ENCODE measurements at regions not wholly inside any gene's neighbourhood (a gene's known extent, or its start where the extent isn't known, plus 50 kb on each side); places are given as distances from the start of the nearest gene placed in this dataset.

DNA sequence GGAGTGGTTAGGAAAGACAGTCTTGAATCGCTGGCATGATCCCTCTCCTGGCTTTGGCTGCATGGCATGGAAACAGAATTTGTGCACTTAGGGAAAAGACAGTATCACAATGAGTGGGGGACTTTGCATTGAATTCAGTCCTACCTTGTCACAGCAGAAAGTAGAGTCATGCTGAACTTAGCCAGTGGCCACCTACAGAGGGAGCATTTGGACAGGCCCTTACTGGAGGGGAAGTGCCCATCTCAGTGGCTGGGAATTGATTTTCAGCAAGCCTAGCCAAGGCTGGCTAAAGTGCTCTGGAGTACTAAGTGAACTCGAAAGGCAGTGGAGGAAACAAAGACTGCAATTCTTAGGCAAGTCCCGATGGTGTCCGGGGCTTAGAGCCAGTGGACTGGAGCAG is 364.3 kb upstream of the TOM1L1 start:
- TF ChIP-seq CTCF (IDR thresholded peaks at IDR 0.05; ENCODE audit: low read length) (no peak), EZH2 (IDR thresholded peaks at IDR 0.05; ENCODE audit: borderline replicate concordance, low read length) (no peak)
- Histone ChIP-seq H3F3A (ENCODE audit: insufficient read depth, low read length) (no peaks in the 10 kb centered on the region), H3K4me1 (ENCODE audit: insufficient read depth, low read length, severe bottlenecking) (no peaks in the 10 kb centered on the region), H3K9me3 (ENCODE audit: low read length) (no peaks in the 10 kb centered on the region), H3K27ac (ENCODE audit: low read depth, low read length, poor library complexity, severe bottlenecking) (no peak overlapping the region), H3K9me2 (ENCODE audit: low read depth, low read length) (no peaks in the 10 kb centered on the region), H3K4me2 (ENCODE audit: low read length) (no peak overlapping the region), H3K79me2 (ENCODE audit: insufficient read depth, low read length) (no peaks in the 10 kb centered on the region), H3K36me3 (ENCODE audit: insufficient read depth, low read length) (no peaks in the 10 kb centered on the region), H2AFZ (ENCODE audit: low read length) (no peak overlapping the region), H3K9ac (ENCODE audit: low read length) (no peak overlapping the region), H4K20me1 (ENCODE audit: insufficient read depth, low read length) (no peaks in the 10 kb centered on the region), H3K27me3 (ENCODE audit: insufficient read depth, low read length) (no peaks in the 10 kb centered on the region), H3K4me3 (ENCODE audit: low read depth, low read length, poor library complexity, severe bottlenecking) (no peak overlapping the region)

- Histone ChIP-seq H3K9ac (ENCODE audit: low read length) (no peak overlapping the region), H3K36me3 (ENCODE audit: insufficient read depth, low read length) (no peaks in the 10 kb centered on the region), H3K79me2 (ENCODE audit: insufficient read depth, low read length) (no peaks in the 10 kb centered on the region), H3K27ac (ENCODE audit: low read depth, low read length, poor library complexity, severe bottlenecking) (no peak overlapping the region), H3K27me3 (ENCODE audit: insufficient read depth, low read length) (no peaks in the 10 kb centered on the region), H2AFZ (ENCODE audit: low read length) (no peak overlapping the region), H3K4me1 (ENCODE audit: insufficient read depth, low read length, severe bottlenecking) (no peaks in the 10 kb centered on the region), H3K4me3 (ENCODE audit: low read depth, low read length, poor library complexity, severe bottlenecking) (no peak overlapping the region), H3K9me3 (ENCODE audit: low read length) (no peaks in the 10 kb centered on the region), H3F3A (ENCODE audit: insufficient read depth, low read length) (no peaks in the 10 kb centered on the region), H3K9me2 (ENCODE audit: low read depth, low read length) (no peaks in the 10 kb centered on the region), H4K20me1 (ENCODE audit: insufficient read depth, low read length) (no peaks in the 10 kb centered on the region), H3K4me2 (ENCODE audit: low read length) (no peak overlapping the region)
- TF ChIP-seq EZH2 (IDR thresholded peaks at IDR 0.05; ENCODE audit: borderline replicate concordance, low read length) (no peak), CTCF (IDR thresholded peaks at IDR 0.05; ENCODE audit: low read length) (no peak)
Measured at GRCh38 chr17:54537656-54538055, 363.0 kb upstream of the TOM1L1 start.

DNA sequence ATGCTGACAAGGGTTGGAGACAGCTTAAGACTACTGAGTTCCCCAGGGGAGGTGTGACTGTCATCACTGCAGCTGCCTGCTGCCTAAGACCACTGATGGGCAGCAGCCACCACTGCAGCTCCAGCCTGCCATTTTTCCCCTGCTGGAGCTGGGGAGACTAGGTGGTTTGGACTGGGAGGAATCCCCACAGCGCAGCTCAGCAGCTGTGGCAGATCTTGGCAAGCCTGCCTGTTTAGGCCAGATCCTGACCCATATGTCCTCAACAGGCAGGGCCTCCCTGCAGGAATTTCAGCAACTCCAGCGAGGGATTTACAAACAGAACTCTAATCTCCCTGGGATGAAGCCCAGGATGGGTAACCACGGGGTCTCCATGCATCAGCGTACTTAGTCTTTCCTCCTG is 356.4 kb upstream of the TOM1L1 start:
- Histone ChIP-seq H3K4me2 (ENCODE audit: low read length) (no peak overlapping the region), H3K27me3 (ENCODE audit: insufficient read depth, low read length) (no peaks in the 10 kb centered on the region), H3K27ac (ENCODE audit: low read depth, low read length, poor library complexity, severe bottlenecking) (no peak overlapping the region), H4K20me1 (ENCODE audit: insufficient read depth, low read length) (no peaks in the 10 kb centered on the region), H3K36me3 (ENCODE audit: insufficient read depth, low read length) (no peaks in the 10 kb centered on the region), H3F3A (ENCODE audit: insufficient read depth, low read length) (no peaks in the 10 kb centered on the region), H3K9me3 (ENCODE audit: low read length) (no peaks in the 10 kb centered on the region), H3K9ac (ENCODE audit: low read length) (no peak overlapping the region), H2AFZ (ENCODE audit: low read length) (no peak overlapping the region), H3K4me1 (ENCODE audit: insufficient read depth, low read length, severe bottlenecking) (no peaks in the 10 kb centered on the region), H3K9me2 (ENCODE audit: low read depth, low read length) (no peaks in the 10 kb centered on the region), H3K4me3 (ENCODE audit: low read depth, low read length, poor library complexity, severe bottlenecking) (no peak overlapping the region), H3K79me2 (ENCODE audit: insufficient read depth, low read length) (no peaks in the 10 kb centered on the region)
- TF ChIP-seq EZH2 (IDR thresholded peaks at IDR 0.05; ENCODE audit: borderline replicate concordance, low read length) (no peak), CTCF (IDR thresholded peaks at IDR 0.05; ENCODE audit: low read length) (no peak)

Data from OCI-LY1 (cell line).